Liver (tissue), 3 donors: ENCODE measurements at regions not wholly inside any gene's neighbourhood (a gene's known extent, or its start where the extent isn't known, plus 50 kb on each side); places are given as distances from the start of the nearest gene placed in this dataset.

Experiments
- FOXA2 ChIP-seq: IDR thresholded peaks from 2 replicates; pipeline ENCODE4 v1.6.1; 2016; ENCODE audit warnings: antibody characterized with exemption
- TAF1 ChIP-seq: conservative IDR thresholded peaks from 2 replicates; pipeline ENCODE4 v1.6.1; 2016; ENCODE audit warnings: antibody characterized with exemption, mild to moderate bottlenecking
- TF ChIP-seq, protein P1 (sequence below): fragments of 150-350 bp; IDR thresholded peaks from 2 replicates; pipeline ENCODE4 v1.5.1; 2017; ENCODE audit warnings: improper control_type of control experiment, low read depth, low read length; ENCODE audit not compliant: missing input control
- donor health status: healthy.
- donor health status: healthy.

GRCh38 chrX:7486505-7486904 lies 338.6 kb upstream of the PUDP start:
- TF ChIP-seq TAF1: no peak
- TF ChIP-seq, protein P1, sequence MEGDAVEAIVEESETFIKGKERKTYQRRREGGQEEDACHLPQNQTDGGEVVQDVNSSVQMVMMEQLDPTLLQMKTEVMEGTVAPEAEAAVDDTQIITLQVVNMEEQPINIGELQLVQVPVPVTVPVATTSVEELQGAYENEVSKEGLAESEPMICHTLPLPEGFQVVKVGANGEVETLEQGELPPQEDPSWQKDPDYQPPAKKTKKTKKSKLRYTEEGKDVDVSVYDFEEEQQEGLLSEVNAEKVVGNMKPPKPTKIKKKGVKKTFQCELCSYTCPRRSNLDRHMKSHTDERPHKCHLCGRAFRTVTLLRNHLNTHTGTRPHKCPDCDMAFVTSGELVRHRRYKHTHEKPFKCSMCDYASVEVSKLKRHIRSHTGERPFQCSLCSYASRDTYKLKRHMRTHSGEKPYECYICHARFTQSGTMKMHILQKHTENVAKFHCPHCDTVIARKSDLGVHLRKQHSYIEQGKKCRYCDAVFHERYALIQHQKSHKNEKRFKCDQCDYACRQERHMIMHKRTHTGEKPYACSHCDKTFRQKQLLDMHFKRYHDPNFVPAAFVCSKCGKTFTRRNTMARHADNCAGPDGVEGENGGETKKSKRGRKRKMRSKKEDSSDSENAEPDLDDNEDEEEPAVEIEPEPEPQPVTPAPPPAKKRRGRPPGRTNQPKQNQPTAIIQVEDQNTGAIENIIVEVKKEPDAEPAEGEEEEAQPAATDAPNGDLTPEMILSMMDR: no peak
- no peak for TF ChIP-seq FOXA2
